GM19467 (cell line): ENCODE measurements at regions not wholly inside any gene's neighbourhood (a gene's known extent, or its start where the extent isn't known, plus 50 kb on each side); places are given as distances from the start of the nearest gene placed in this dataset.

Experiments
- ATAC-seq: cut with Tn5 transposase; IDR thresholded peaks from one replicate; pipeline ENCODE4 v1.9.1; 2021; ENCODE audit warnings: mild to moderate bottlenecking, moderate library complexity; ENCODE audit not compliant: unreplicated experiment

GRCh38 chr12:39127401-39127800, 222.0 kb upstream of the CPNE8 start:
- no peak for ATAC-seq

GRCh38 chr12:39125566-39125965, 220.2 kb upstream of the CPNE8 start:
- ATAC-seq, result no peak

GRCh38 chr12:39124768-39125167, 219.4 kb upstream of the CPNE8 start:
- ATAC-seq, result no peak

- ATAC-seq, result no peak
Observed at GRCh38 chr12:39123580-39124253, 218.3 kb upstream of the CPNE8 start.

GRCh38 chr12:39122562-39123204, 217.3 kb upstream of the CPNE8 start:
- ATAC-seq, result no peak

GRCh38 chr12:39116861-39117260, 211.5 kb upstream of the CPNE8 start:
- no peak for ATAC-seq

- no peak for ATAC-seq
Observed at GRCh38 chr12:39112064-39112463, 206.7 kb upstream of the CPNE8 start.

GRCh38 chr12:39105111-39105510, 199.7 kb upstream of the CPNE8 start:
- no peak for ATAC-seq

GRCh38 chr12:39103552-39104165, 198.3 kb upstream of the CPNE8 start:
- ATAC-seq, result peak; percentile 88

- no peak for ATAC-seq
Observed at GRCh38 chr12:39102474-39103209, 197.3 kb upstream of the CPNE8 start.

GRCh38 chr12:39095636-39096330, 190.4 kb upstream of the CPNE8 start:
- no peak for ATAC-seq

- no peak for ATAC-seq
Observed at GRCh38 chr12:39081910-39082309, 176.5 kb upstream of the CPNE8 start.

- no peak for ATAC-seq
Observed at GRCh38 chr12:39077226-39077625, 171.8 kb upstream of the CPNE8 start.

GRCh38 chr12:39074063-39074462, 168.7 kb upstream of the CPNE8 start:
- ATAC-seq, result no peak

- ATAC-seq, result no peak
Observed at GRCh38 chr12:39072658-39073057, 167.3 kb upstream of the CPNE8 start.

GRCh38 chr12:39071611-39072010, 166.2 kb upstream of the CPNE8 start:
- ATAC-seq, result no peak

- no peak for ATAC-seq
Observed at GRCh38 chr12:39070775-39071174, 165.4 kb upstream of the CPNE8 start.

GRCh38 chr12:39065455-39065854, 160.1 kb upstream of the CPNE8 start:
- no peak for ATAC-seq

GRCh38 chr12:39064708-39065107, 159.3 kb upstream of the CPNE8 start:
- ATAC-seq, result no peak

- no peak for ATAC-seq
Observed at GRCh38 chr12:39062266-39062996, 157.0 kb upstream of the CPNE8 start.
